ENCODE measurements at regions not wholly inside any gene's neighbourhood (a gene's known extent, or its start where the extent isn't known, plus 50 kb on each side); places are given as distances from the start of the nearest gene placed in this dataset.

GRCh38 chrX:39938466-39938865, 159.3 kb downstream of the BCOR start:
- no peak for FAIRE-seq
- Histone ChIP-seq H3K27me3 (ENCODE audit: control insufficient read depth, insufficient read depth, low read length) (no peaks in the 10 kb centered on the region), H3K36me3 (ENCODE audit: control insufficient read depth, insufficient read depth, low read length) (no peaks in the 10 kb centered on the region), H3K4me3 (ENCODE audit: low read depth, low read length) (no peak overlapping the region)
- TF ChIP-seq, protein P1, sequence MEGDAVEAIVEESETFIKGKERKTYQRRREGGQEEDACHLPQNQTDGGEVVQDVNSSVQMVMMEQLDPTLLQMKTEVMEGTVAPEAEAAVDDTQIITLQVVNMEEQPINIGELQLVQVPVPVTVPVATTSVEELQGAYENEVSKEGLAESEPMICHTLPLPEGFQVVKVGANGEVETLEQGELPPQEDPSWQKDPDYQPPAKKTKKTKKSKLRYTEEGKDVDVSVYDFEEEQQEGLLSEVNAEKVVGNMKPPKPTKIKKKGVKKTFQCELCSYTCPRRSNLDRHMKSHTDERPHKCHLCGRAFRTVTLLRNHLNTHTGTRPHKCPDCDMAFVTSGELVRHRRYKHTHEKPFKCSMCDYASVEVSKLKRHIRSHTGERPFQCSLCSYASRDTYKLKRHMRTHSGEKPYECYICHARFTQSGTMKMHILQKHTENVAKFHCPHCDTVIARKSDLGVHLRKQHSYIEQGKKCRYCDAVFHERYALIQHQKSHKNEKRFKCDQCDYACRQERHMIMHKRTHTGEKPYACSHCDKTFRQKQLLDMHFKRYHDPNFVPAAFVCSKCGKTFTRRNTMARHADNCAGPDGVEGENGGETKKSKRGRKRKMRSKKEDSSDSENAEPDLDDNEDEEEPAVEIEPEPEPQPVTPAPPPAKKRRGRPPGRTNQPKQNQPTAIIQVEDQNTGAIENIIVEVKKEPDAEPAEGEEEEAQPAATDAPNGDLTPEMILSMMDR (IDR thresholded peaks at IDR 0.05; ENCODE audit: insufficient read depth, low read length, severe bottlenecking), result no peak
- no peak for DNase-seq (ENCODE audit: low read depth)

DNA sequence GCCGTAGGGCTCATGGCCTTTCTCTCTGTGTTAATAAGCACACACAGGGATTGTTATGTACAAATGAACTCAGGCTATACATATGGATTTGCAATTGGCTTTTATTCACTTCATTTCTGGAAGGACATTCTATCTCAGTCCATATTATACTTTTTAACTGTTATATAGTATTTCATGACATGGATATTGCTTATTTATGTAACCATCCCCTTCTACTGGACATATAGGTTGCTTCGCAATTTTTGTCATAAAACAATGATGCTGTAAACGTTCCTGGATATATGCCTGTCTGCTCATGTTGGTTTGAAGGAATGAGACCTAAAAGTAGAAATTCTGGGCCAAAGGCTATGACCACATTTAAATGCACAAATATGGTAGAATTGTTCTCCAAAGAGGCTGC, 158.1 kb downstream of the BCOR start:
- Histone ChIP-seq H3K4me3 (ENCODE audit: low read depth, low read length) (no peak overlapping the region), H3K27me3 (ENCODE audit: control insufficient read depth, insufficient read depth, low read length) (no peaks in the 10 kb centered on the region), H3K36me3 (ENCODE audit: control insufficient read depth, insufficient read depth, low read length) (no peaks in the 10 kb centered on the region)
- FAIRE-seq, result no peak
- no peak for DNase-seq (ENCODE audit: low read depth)
- TF ChIP-seq, protein P1 (IDR thresholded peaks at IDR 0.05; ENCODE audit: insufficient read depth, low read length, severe bottlenecking), result no peak

- Histone ChIP-seq H3K27me3 (ENCODE audit: control insufficient read depth, insufficient read depth, low read length) (no peaks in the 10 kb centered on the region), H3K4me3 (ENCODE audit: low read depth, low read length) (no peak overlapping the region), H3K36me3 (ENCODE audit: control insufficient read depth, insufficient read depth, low read length) (no peaks in the 10 kb centered on the region)
- TF ChIP-seq, protein P1 (IDR thresholded peaks at IDR 0.05; ENCODE audit: insufficient read depth, low read length, severe bottlenecking), result no peak
- no peak for FAIRE-seq
- DNase-seq (ENCODE audit: low read depth), result no peak
Measured at GRCh38 chrX:39941332-39941920, 156.3 kb downstream of the BCOR start.

DNA sequence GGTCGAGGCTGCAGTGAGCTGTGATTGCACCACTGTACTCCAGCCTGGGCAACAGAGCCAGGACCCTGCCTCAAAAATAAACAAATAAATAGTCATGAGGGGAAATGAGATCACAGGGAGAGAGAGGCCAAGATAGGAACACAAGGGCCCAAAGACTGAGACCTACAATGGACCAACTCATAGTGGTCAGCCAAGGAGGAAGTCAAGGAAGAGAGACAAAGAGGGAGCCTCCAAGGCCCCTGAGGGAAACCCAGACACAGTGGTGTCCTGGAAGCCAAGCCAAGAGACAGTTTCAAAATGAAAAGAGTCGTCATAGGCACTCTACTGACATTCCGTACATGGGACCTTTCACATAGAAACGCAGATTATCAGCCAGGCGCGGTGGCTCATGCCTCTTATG, 153.3 kb downstream of the BCOR start:
- FAIRE-seq (no peak), DNase-seq (ENCODE audit: low read depth) (no peak)
- TF ChIP-seq, protein P1 (IDR thresholded peaks at IDR 0.05; ENCODE audit: insufficient read depth, low read length, severe bottlenecking), result no peak
- H3K27me3 ChIP-seq (ENCODE audit: control insufficient read depth, insufficient read depth, low read length), result no peaks in the 10 kb centered on the region
- no peaks in the 10 kb centered on the region for H3K36me3 ChIP-seq (ENCODE audit: control insufficient read depth, insufficient read depth, low read length)
- H3K4me3 ChIP-seq (ENCODE audit: low read depth, low read length), result no peak overlapping the region

- H3K36me3 ChIP-seq (ENCODE audit: control insufficient read depth, insufficient read depth, low read length), result no peaks in the 10 kb centered on the region
- no peak for DNase-seq (ENCODE audit: low read depth)
- no peak overlapping the region for H3K4me3 ChIP-seq (ENCODE audit: low read depth, low read length)
- TF ChIP-seq, protein P1 (IDR thresholded peaks at IDR 0.05; ENCODE audit: insufficient read depth, low read length, severe bottlenecking), result no peak
- H3K27me3 ChIP-seq (ENCODE audit: control insufficient read depth, insufficient read depth, low read length), result no peaks in the 10 kb centered on the region
- no peak for FAIRE-seq
Measured at GRCh38 chrX:39945709-39946108, 152.0 kb downstream of the BCOR start.

DNA sequence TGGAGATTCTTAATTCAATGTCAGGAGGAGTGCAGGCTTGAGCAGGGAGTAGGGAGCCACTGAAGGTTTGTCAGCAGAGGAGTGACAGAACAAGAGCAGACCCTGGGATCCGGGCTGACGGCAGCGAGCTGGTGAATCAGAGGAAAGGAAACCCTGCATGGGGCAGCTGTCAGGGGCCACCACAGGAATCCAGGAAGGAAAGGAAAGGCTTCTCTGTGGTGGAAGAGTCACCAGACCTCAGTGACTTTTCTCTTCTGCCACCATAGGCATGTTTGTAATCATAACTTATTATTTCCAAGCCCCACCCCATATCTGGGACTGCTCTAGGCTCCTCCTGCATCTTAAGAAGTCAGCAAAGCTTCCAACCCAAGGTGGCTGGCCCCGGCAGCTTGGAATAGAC, 150.9 kb downstream of the BCOR start:
- Histone ChIP-seq H3K36me3 (ENCODE audit: control insufficient read depth, insufficient read depth, low read length) (no peaks in the 10 kb centered on the region), H3K4me3 (ENCODE audit: low read depth, low read length) (no peak overlapping the region), H3K27me3 (ENCODE audit: control insufficient read depth, insufficient read depth, low read length) (no peaks in the 10 kb centered on the region)
- FAIRE-seq, result no peak
- peak; percentile 33 for DNase-seq (ENCODE audit: low read depth)
- TF ChIP-seq, protein P1 (IDR thresholded peaks at IDR 0.05; ENCODE audit: insufficient read depth, low read length, severe bottlenecking), result no peak
